Stimulated activated CD4-positive, alpha-beta T cell treated with anti-CD3 and anti-CD28 coated beads, TNF-alpha, amount 100 ng/mL, for 4 hours (primary cell): ENCODE measurements at regions not wholly inside any gene's neighbourhood (a gene's known extent, or its start where the extent isn't known, plus 50 kb on each side); places are given as distances from the start of the nearest gene placed in this dataset.

Source experiments
- DNase-seq, 3 experiments: peaks; one replicate each; pipeline ENCODE4 v3.0.0-alpha.2; 2020; ENCODE audit warnings: low read depth in 3 of 3

DNA sequence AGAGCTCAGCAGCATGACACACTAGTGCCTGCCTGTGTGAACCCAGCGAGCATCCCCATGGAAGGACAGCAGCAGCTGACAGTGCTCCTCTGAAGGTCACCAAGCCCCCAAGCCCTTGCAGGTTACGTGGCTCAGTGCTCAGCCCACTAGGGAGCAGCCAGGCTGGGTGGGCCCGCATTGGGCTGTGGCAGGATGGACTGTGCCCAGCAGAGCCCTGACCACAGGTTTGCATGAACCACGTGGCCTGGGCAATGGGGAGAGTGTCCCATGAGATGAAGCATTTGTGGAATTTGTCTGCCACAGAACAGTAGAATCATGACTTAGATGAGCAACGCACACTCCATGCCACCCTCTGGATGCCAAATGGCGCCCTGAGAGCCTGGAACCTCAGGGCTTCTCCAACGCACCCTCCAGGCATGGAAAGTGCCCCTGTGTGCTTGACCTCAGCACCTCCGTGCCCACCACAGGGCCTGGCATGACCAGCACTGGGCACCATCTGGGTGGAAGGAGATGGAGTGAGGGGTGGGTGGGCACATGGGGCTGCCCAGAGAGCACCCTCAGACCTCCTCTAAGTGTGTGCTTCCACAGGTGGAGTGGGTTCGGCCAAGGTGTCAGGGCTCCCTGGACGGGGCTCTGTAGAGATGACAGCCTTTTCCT is 216.1 kb upstream of the RAB6C start:
- DNase-seq = no peak

DNA sequence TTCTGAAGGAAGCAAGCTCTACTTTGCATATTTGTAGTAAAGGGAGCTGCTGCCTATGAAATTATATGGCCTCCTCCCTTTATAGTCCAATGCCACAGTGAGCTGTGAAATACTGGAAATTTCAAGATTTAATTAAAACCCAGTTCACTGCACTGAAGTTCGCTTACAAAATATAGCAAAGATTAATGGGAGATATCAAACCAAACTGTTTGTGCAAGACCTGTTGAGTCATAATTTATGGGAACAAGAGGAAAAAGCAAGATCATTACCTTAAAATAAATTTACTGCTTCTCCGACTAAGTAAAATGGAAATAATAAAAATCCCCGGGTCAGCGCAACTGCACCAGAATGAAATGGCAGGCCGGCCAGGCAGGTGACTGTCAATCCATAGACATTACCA is 215.5 kb upstream of the RAB6C start:
- DNase-seq = no peak

DNA sequence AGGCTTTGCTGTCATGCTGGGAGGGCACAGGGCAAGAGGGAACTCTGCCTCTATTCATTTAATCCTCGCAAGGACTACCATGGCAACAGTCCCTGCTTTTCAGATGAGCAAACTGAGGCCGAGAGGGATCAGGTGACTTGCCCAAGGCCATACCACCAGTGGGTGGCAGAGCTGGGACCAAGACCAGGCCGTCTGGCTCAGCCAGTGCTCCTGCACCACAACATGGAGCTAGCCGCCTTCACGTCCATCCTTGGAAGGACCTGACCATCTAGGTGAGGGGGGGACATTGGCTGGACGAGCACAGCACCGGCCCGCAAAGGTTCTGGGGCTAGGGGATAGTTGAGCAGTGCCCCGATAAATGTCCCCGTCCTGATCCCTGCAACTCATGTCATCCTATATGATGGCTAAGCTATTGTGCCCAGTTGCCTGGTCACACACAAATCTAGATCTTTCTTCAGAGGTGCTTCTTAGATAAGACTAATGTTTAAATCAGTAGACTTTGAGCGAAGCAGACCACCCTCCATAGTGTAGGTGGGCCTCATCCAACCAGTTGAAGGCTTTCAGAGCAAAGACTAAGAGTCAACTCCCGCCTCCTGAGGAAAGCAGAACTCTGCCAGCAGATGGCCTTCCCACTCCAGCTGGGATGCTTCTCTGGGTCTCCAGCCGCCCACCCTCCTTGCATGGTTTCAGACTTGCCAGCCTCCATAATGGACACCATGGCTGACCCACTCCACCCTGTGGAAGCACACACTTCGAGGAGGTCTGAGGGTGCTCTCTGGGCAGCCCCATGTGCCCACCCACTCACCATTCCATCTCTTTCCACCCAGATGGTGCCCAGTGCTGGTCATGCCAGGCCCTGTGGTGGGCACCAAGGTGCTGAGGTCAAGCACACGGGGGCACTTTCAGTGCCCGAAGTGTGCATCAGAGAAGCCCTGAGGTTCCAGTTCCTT is 214.8 kb upstream of the RAB6C start:
- no peak for DNase-seq

DNA sequence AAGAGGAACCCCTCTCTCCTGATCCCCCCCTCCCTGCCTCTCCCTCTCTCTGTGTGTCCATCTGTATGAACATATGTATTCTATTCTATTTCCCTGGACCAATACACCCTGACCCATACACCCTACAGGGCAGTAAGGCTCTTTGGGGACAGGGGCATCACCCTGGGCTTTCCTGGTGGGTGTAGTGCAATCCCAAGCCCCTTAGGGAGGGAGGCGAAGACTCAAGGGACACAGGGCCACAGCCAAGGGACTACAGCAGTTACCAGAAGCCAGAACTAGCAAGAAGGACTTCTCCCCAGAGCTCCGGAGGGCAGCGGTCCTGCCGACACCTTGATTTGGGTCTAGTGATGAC is 214.2 kb upstream of the RAB6C start:
- DNase-seq = no peak

DNA sequence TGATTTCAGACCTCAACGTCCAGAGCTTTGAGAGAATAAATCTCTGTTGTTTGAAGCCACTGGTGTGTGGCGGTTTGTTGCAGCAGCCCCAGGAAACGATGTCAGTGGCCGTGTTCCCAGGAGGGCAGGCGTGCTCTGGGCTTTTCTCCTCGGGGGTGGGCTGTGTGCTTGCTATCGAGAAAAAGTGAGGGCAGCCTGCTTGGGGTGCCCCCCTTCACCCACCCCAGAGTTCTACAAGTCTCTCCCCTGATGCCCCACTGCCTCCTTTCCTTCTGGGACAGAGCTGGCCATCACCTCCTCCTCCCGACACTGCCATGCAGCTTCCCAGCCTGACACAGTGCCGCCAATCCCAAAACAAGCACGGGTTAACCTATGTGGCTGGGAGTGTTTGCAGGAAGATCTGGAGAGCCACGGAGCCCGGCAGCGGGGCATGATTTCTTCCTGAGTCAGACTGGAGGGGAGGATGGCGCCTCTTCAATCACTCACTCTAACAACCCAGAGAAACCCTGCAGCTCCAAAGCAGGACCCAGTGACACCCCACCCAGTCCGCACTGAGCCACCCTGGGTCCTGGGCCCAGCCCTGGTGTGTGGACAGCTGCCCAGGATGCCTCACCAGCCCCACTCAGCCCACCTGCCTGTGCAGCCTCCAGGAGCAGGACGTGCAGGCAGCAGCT is 213.7 kb upstream of the RAB6C start:
- DNase-seq = no peak

DNA sequence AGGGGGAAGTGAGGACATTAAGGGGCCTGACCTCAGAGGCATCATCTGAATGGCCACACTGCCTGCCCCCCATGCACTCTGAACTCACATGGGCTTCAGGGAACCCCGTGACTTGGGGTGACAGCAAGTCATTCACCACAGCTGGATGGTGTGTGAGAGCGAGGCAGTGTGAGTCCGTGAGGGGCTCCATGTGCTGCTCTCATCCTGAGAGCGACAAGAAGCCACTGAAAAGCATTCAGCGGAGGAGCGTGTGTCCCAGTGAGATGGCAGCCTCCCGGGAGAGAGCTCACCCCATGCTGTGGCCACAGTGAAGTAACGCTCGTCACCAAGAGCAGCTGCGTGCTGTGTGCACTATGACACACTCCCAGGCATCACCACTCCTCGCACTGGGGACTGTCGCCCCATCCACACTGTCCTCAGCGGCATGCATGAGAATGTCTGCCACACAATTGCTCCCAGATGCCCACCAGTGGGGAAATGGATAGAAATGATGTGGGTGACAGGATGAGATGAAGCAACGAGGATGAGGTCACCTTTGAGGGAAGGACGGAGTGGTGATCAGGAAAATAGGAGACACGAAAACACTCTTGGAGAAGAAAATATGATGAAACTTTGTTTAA is 213.0 kb upstream of the RAB6C start:
- no peak for DNase-seq

DNA sequence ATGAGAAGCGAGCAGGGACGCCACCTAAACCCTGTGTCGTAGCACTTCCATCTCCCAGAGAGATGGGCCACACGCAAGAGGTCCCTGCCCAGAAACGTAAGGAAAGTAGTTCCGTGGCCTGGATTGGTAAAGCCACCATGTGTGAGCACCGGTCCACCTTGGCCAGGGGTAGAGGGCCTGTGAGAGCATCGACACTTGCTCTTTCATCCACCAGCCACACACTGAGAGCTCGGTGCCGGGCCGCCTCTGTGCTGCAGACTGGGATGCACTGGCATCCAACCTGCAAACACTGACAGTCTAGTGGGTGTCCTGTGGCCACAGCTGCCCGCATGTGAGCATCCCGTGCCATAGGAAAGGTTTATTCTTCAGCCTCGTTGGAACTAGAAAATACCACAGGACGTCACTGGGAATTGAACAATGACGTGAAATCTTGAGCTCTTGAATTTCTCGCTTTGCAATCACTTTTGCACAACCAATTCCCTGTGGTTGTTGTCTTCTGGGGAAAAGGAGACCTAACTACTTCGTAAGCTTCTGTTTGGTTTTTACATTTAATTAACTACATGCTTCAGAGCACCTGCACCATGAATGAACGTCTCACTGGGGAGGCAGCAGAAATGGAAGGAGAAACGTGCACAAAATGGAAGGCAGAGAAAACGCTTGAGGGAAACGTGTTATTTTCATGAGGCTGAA is 212.0 kb upstream of the RAB6C start:
- no peak for DNase-seq

DNA sequence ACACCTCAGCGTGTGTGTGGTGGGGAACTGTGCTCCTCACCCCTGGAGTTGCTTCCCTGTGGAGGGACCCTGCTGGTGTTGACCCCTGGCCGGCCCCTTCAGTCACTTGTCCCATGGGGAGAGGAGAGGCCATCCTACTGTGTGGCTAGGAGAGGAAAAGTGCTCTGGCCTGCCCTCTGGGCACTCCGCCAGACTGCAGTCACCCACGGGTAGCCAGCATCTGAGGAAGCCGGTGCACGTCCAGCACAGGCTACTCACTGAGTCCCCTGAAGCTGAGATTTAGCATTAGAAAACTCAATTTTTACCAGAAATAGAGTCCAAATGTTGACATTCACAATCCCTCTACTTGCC is 211.5 kb upstream of the RAB6C start:
- DNase-seq = no peak

DNA sequence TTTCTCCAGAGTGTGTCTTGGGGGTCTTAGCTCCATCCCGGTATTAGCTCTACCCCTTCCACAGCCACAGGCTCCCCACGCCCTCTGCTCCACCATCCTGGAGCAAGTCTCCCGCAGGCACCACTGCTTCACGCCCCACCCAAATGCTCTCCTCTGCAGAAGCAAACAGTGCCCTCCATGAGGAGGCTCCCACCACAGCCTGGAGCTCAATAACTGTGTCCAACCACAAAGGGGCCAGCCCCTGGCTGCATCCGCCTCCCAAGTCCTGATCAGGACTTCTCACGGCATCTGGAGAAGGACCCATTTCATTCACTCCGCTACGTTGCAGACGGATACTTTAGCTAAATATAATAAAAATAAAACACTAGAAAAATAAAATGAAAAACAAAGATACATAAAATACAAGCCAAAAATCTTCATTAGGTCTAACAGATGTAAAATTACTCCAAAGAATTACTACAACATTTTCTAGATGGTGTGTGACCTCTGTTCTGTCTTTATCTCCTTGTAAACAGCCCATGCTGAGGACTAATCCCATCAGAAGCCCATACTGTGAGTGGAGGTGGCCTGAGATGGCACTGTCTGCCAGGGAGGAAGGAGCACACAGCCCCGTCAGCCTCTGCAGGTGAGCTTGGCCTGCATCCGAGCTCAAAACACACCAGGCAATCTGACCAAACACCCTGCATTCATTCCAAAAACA is 210.8 kb upstream of the RAB6C start:
- DNase-seq = no peak

DNA sequence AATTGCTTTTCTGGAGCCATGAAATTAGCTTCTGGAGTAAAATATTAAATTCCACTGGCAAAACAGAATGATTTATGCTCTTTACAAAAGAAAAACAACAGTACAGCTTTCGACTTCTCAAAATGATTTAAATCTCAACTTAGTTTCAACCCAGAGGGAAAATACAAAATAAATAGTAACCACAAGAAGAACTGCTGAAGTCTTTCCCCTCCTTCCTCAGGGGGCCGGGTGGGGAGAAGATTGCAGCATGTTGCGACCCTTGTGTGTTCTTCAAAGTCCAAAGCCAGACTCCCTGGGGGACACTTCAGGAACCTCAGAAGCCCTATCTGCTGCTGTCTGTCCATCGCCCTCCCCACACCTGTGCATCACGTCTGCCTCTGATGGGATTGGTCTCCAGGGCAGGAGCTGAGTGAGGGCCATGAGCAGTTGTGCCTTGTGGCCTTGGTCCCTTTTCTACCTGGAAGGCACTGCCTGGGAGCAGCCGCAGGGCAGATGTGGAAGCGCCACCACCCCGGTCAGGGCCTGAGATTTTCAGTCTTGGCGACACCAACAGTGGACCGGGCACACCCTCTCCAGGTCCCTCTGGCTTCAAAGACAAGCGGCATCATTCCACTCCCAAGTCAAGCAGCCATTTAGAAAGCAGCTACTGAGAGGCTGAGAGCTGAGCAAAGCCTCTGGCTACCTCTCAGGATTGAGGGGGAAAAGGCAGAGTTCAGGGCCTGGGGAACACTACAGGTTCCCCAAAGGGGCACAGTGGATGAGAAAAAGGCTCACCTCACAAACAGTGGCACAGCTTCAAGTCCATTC is 210.1 kb upstream of the RAB6C start:
- DNase-seq = no peak

DNA sequence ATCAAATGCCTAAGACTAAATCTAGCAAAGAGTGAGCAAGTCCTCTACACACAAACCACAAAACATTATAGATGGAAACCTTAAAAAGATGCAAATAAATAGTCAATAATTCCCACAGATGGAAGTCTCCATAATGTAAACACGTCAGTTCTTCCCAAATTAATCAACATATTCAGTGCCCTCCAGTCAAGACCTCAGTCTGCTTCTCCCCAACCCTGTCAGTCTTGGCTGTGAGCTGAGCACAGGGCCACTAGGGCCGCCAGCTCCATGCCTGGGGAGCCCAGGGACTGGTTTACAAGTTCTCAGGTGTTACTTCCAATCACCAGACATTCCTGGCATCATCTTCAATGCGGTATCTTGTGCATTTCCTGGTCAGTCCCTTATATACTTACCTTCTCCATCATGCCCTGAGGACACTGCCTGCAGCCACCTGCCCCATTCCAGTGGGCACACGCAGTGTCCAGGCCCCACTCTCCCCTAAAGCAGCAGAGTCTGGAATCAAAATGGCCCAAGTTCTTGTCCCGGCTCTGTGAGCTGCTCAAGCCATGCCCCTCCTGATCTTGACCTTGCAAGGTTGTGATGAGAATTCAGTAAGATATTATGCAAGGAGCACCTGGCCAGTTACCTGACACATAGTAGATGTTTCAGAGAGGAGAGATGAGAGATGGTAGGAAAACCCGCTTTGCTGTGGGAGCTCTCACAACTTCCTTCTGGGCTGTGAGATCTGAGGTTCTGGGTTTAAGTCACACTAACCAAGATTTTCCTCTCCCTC is 207.9 kb upstream of the RAB6C start:
- DNase-seq = no peak

DNA sequence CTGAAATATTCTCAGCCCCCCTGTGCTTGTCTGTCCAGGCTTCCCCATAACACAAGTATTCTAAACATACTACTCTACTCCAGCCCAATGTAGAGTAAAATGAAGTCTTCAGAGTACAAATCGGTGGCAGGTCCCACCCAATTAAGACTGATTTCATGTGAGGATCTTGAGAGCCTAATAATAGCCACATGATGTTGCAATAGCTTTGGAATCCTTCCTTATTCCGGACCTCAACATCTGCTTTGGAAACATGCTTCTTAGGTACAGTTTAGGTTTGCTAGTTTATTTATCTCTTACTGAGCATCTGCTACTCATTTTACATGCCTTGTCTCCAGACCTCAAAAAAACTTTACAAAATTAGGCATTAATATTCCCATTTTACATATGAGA is 207.3 kb upstream of the RAB6C start:
- DNase-seq = no peak

DNA sequence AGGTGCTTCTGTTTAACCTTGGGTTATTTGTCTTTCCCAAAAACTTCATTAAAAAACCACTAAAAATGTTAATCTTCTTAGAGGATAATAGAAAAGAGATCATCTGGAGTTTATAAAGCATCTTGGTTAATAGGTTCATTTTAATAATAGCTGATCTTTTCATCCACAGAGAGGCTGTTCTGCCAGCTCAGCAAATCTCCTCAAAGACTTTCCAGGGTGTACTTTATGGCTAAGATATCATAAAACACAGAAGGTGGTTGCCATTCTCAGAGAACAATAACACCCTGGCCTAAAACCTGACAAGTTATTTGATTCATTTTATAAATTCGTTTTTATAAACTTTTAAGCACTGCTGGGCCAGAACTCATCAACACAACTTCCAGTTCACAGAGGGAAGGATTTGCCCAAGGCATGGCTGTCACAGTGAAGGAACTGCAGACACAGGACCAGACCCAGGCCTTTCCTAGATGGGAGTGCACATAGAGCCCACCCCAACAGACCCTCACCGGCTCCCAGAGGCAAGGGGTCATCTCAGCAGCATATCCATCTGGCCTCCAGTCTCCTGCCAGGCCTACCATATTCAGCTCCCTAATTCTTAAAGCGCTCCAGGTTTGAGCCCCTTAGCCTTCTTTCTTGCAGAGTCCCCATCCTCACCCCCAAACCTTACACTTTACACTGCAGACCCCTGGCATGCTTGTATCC is 203.4 kb upstream of the RAB6C start:
- DNase-seq = no peak

DNA sequence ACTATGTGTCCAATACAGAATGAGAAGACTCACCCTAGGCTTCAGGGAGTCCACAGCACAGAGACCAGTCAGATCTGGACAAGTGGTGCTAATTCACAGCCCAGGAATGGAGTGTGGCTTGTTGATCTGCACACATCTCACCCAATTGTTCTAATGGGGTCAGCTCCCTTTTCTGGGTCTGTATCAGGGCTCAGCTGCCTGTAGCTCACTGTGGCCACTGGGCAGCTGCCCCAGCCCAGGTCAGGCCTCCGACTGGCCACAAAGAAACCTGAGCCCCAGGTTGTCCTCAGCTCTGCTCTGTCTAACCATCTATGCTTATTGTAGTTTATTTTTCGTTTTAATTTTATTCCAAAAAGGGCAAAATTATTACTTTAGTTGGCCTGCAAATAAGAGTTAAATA is 202.3 kb upstream of the RAB6C start:
- no peak for DNase-seq

DNA sequence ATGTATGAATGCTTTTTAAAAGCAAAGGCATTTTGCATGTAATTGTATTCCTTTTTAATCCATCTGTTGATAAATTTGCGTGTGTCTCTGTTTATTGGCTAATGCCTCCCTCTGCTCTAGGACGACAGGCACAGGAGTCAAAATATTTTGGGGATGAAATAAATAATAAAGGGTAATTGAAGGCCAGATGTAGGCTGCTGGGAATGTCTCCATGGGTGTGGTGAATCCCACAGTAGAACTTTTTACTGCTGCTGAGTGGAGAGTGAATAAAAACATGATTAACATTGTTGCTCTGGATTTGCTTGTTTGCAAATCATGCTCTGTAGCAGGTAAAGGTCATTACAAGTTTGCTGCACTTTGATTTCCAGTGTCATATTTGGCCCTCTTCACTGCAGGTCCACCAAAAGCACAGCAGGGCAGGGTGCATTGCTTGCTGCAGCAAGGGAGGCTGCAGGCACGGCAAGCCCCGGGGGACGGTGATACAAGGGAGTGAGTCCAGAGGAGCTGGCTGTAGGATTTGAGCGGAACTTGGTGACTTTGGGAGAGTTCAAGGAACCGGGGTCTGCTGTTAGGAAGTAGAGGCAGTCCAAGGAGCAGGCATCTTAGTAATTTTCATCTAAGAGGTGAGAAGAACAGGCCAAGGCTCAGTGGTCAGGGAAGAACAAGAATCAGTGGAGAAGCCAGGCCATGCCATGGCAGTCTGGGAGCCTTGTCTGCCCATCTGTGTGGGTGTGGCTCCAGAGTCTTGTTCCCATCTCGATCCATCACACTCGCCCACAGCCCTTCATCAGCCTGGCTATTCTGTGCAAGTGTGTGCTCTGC is 201.5 kb upstream of the RAB6C start:
- DNase-seq = no peak

DNA sequence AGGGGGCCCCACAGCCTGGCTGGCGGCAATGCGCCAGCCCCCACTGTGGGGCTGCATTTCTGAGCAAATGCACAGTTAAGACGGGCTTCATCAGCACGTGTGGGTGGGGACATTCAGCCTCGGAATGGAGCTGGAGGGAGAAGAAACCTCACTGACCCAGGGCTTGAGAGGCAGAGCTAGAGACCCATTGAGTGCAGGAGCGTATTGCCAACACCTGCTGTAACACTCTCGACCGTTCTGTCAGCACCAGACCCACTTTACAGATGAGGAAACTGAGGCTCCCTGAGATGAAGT is 200.9 kb upstream of the RAB6C start:
- DNase-seq = no peak

DNA sequence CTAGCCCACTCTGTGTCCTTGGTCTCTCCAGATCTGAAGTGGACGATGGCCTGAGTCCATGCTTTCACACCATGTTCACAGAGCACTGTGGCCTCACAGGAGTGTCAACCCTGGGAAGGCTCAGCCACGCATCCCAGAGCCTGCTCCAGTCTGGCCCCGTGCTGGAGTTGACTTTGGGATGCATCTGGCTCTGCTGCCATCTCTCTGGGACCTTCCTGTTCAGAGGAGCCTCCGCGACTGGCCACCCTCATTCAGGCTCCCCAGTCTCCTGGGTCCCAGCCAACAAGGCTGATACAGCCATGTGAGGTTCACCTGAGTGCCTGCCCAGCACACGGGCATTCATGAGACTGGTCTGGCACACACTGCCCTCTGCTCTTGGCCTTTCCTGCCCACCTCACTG is 199.7 kb upstream of the RAB6C start:
- no peak for DNase-seq
